SK-N-SH treated with all-trans-retinoic acid at 6 μM for 48 hours (cell line): ENCODE measurements at regions not wholly inside any gene's neighbourhood (a gene's known extent, or its start where the extent isn't known, plus 50 kb on each side); places are given as distances from the start of the nearest gene placed in this dataset.
A peak's percentile ranks its signal among the peaks of the same experiment; 100 is the strongest.
"Not testable (repeated sequence)": the region's sequence is repeated elsewhere in the genome, so short reads cannot be mapped to it uniquely, and the experiment has no call there.

Experiments
- ATAC-seq: fragments of 200-7000 bp; cut with Tn5 transposase; 3 replicates; pipeline ENCODE4 v1.9.1; 2020; ENCODE audit warnings: mild to moderate bottlenecking, moderate library complexity
- ARNTL ChIP-seq: fragments of 450-650 bp; formaldehyde crosslinking; IDR thresholded peaks from 2 replicates; pipeline ENCODE4 v1.5.0; 2020; ENCODE audit warnings: low read depth, mild to moderate bottlenecking, moderate library complexity, borderline replicate concordance
- BACH2 ChIP-seq: fragments of 250-450 bp; sonication (Bioruptor Pico); IDR thresholded peaks from 2 replicates; pipeline ENCODE4 v1.9.0; 2021; ENCODE audit warnings: mild to moderate bottlenecking, borderline replicate concordance
- CREB5 ChIP-seq: fragments of 250-450 bp; sonication (Bioruptor Pico); IDR thresholded peaks from 2 replicates; pipeline ENCODE4 v1.5.1; 2020; ENCODE audit warnings: low read depth, mild to moderate bottlenecking, moderate library complexity
- CSDC2 ChIP-seq: fragments of 250-450 bp; sonication (Bioruptor Pico); IDR thresholded peaks from 2 replicates; pipeline ENCODE4 v1.5.0; 2020; ENCODE audit warnings: mild to moderate bottlenecking, moderate library complexity
- ESRRG ChIP-seq: fragments of 250-450 bp; sonication (Bioruptor Pico); IDR thresholded peaks from 2 replicates; pipeline ENCODE4 v1.6.1; 2021; ENCODE audit warnings: mild to moderate bottlenecking
- GLIS3 ChIP-seq: fragments of 250-450 bp; sonication (Bioruptor Pico); IDR thresholded peaks from 2 replicates; pipeline ENCODE4 v1.5.0; 2020; ENCODE audit warnings: mild to moderate bottlenecking, moderate library complexity
- ISL1 ChIP-seq: fragments of 250-450 bp; sonication (Bioruptor Pico); IDR thresholded peaks from 2 replicates; pipeline ENCODE4 v2.1.2; 2022; ENCODE audit warnings: mild to moderate bottlenecking, moderate library complexity
- OSR1 ChIP-seq: fragments of 250-450 bp; sonication (Bioruptor Pico); IDR thresholded peaks from 2 replicates; pipeline ENCODE4 v1.8.0; 2022; ENCODE audit warnings: moderate library complexity, mild to moderate bottlenecking, inconsistent platforms
- PATZ1 ChIP-seq: fragments of 250-450 bp; sonication (Bioruptor Pico); IDR thresholded peaks from 2 replicates; pipeline ENCODE4 v1.8.0; 2020; ENCODE audit warnings: mild to moderate bottlenecking, moderate library complexity, borderline replicate concordance
- PPARA ChIP-seq: fragments of 250-450 bp; sonication (Bioruptor Pico); IDR thresholded peaks from 2 replicates; pipeline ENCODE4 v1.5.0; 2020; ENCODE audit warnings: mild to moderate bottlenecking, borderline replicate concordance
- RARB ChIP-seq: fragments of 250-450 bp; sonication (Bioruptor Pico); IDR thresholded peaks from 2 replicates; pipeline ENCODE4 v1.8.0; 2021; ENCODE audit warnings: mild to moderate bottlenecking, moderate library complexity
- SNAI2 ChIP-seq: fragments of 250-450 bp; sonication (Bioruptor Pico); IDR thresholded peaks from 2 replicates; pipeline ENCODE4 v1.5.0; 2020; ENCODE audit warnings: mild to moderate bottlenecking, moderate library complexity
- TCF4 ChIP-seq: fragments of 250-450 bp; sonication (Bioruptor Pico); IDR thresholded peaks from 2 replicates; pipeline ENCODE4 v1.8.0; 2021; ENCODE audit warnings: mild to moderate bottlenecking, moderate library complexity, borderline replicate concordance
- TOX ChIP-seq: fragments of 250-450 bp; sonication (Bioruptor Pico); IDR thresholded peaks from 2 replicates; pipeline ENCODE4 v1.8.0; 2021; ENCODE audit warnings: mild to moderate bottlenecking, moderate library complexity, borderline replicate concordance
- ZC3H10 ChIP-seq: fragments of 250-450 bp; sonication (Bioruptor Pico); IDR thresholded peaks from 2 replicates; pipeline ENCODE4 v1.5.1; 2021; ENCODE audit warnings: mild to moderate bottlenecking, moderate library complexity
- ZFP30 ChIP-seq: fragments of 450-650 bp; formaldehyde crosslinking; IDR thresholded peaks from 2 replicates; pipeline ENCODE4 v1.5.0; 2022; ENCODE audit warnings: mild to moderate bottlenecking, moderate library complexity
- ZNF565 ChIP-seq: fragments of 450-650 bp; formaldehyde crosslinking; conservative IDR thresholded peaks from 2 replicates; pipeline ENCODE4 v1.5.0; 2020; ENCODE audit warnings: low read depth, mild to moderate bottlenecking, moderate library complexity
- ZNF70 ChIP-seq: fragments of 450-650 bp; formaldehyde crosslinking; IDR thresholded peaks from 2 replicates; pipeline ENCODE4 v1.5.0; 2020; ENCODE audit warnings: mild to moderate bottlenecking, moderate library complexity
- ZNF8 ChIP-seq: fragments of 450-650 bp; formaldehyde crosslinking; IDR thresholded peaks from 2 replicates; pipeline ENCODE4 v1.5.0; 2020; ENCODE audit warnings: mild to moderate bottlenecking, moderate library complexity
- TF ChIP-seq, protein P1 (sequence below): fragments of 250-450 bp; sonication (Bioruptor Pico); IDR thresholded peaks from 2 replicates; pipeline ENCODE4 v1.5.1; 2021; ENCODE audit warnings: mild to moderate bottlenecking, moderate library complexity

DNA sequence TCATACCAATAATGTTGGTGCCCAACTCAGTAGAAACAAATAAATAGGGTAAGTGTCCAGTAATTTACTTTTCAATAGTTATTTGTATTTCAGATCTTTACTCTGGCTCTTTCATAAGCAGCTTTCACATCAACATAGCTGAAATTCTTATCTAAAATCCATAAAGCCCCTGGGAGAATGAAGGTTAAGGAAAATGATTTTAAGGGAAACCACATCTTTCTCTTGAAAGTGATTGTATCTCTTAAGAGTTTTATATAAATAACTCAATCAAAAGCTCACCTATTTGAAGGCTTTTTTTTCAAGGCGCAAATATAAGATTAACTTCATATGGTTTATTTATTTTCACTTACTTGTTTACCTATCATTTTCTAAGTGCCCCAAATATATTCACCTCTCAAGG lies 324.4 kb downstream of the HGF start:
- no peak for ATAC-seq
- peak; percentile 33; the same call in 1 of the 2 replicates for TF ChIP-seq ISL1
- TF ChIP-seq, protein P1, sequence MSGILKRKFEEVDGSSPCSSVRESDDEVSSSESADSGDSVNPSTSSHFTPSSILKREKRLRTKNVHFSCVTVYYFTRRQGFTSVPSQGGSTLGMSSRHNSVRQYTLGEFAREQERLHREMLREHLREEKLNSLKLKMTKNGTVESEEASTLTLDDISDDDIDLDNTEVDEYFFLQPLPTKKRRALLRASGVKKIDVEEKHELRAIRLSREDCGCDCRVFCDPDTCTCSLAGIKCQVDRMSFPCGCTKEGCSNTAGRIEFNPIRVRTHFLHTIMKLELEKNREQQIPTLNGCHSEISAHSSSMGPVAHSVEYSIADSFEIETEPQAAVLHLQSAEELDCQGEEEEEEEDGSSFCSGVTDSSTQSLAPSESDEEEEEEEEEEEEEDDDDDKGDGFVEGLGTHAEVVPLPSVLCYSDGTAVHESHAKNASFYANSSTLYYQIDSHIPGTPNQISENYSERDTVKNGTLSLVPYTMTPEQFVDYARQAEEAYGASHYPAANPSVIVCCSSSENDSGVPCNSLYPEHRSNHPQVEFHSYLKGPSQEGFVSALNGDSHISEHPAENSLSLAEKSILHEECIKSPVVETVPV (CRISPR knock-in tag) = no peak
- TF ChIP-seq, all 23 proteins: peak for 1

GRCh38 chr7:81441750-81442149 lies 328.1 kb downstream of the HGF start:
- TF ChIP-seq TCF4 (CRISPR knock-in tag) = 0 out of 2 replicates have a peak, but pooled peaks have one; percentile 35
- TF ChIP-seq ISL1 = peak; percentile 55; the same call in 1 of the 2 replicates
- TF ChIP-seq TOX (CRISPR knock-in tag) = no peak
- no peak for TF ChIP-seq ZNF70 (CRISPR knock-in tag)
- no peak for TF ChIP-seq GLIS3 (CRISPR knock-in tag)
- no peak for TF ChIP-seq BACH2
- no peak for ATAC-seq

DNA sequence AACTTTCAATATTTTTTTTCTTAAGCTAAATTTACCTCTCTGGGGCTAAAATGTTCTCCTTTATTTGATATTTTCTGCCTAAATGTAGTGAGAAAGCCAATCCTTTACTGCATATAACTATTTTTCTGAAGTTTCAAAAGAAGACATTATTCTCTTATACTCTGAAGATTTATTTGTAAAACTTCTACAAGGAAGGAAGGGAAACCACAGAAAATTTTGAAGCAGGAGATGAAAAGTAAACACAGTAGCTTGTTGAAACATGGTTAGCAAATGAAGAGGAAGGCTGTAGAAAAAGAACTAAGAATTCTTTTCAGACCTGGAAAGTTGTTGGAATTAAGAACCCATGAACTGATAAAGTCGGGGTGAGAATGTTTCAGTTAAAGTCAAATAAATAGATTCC lies 330.3 kb downstream of the HGF start:
- ATAC-seq = no peak
- TF ChIP-seq TOX (CRISPR knock-in tag) (no peak), SNAI2 (CRISPR knock-in tag) (no peak), ARNTL (no peak), BACH2 (no peak), ZNF70 (CRISPR knock-in tag) (no peak), ZNF565 (CRISPR knock-in tag) (no peak), ZFP30 (CRISPR knock-in tag) (no peak), CREB5 (CRISPR knock-in tag) (no peak), PATZ1 (CRISPR knock-in tag) (no peak), ZNF8 (CRISPR knock-in tag) (no peak)
- TF ChIP-seq, protein P1 (CRISPR knock-in tag) = no peak

DNA sequence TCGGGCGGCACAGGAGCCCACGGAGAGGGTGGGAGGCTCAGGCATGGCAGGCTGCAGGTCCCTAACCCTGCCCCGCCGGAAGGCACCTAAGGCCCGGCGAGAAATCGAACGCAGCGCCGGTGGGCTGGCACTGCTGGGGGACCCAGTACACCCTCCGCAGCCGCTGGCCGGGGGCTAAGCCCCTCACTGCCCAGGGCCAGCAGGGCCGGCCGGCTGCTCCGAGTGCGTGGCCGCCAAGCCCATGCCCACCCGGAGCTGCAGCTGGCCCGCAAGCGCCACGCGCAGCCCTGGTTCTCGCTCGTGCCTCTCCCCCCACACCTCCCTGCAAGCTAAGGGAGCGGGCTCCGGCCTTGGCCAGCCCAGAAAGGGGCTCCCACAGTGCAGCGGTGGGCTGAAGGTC lies 332.7 kb downstream of the HGF start:
- not testable (repeated sequence) for ATAC-seq

DNA sequence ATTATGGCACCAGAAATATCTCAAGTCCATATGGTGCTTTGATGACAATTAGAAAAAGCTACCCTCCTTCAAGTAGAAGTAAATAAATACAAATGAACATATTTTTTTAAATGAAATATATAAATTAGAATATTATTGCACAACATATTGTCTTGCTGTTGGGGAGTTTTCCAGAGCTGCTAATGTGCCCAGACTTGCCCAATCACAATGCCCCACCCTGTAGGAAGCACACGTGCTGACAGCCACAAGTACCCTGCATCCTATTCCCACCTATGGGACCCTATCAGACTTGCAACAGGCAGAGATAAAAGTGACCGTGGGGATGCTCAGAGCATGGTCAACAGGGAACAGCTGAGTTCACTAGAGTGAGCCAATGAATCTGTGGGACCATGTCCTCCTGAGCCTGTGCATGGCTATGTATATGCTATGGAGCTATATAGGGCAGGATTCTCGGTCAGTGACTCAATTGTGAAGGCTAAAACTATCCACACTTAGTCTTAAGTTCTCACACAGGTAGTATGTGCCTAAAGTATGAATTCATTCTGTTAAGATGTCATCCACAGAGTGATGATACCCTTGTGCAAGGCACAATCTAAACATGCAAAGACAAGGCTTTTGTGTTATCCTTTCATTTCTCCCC lies 336.0 kb downstream of the HGF start:
- no peak for ATAC-seq
- TF ChIP-seq ARNTL (no peak), TOX (CRISPR knock-in tag) (no peak), CSDC2 (CRISPR knock-in tag) (no peak), GLIS3 (CRISPR knock-in tag) (no peak), ZC3H10 (CRISPR knock-in tag) (no peak), PPARA (CRISPR knock-in tag) (no peak), ESRRG (CRISPR knock-in tag) (no peak), ZNF565 (CRISPR knock-in tag) (no peak), ZFP30 (CRISPR knock-in tag) (no peak), RARB (no peak), PATZ1 (CRISPR knock-in tag) (no peak), ISL1 (no peak), OSR1 (CRISPR knock-in tag) (no peak)
- TF ChIP-seq, protein P1 (CRISPR knock-in tag) = no peak
